Upper lobe of right lung (tissue), 1 donor: ENCODE measurements at regions not wholly inside any gene's neighbourhood (a gene's known extent, or its start where the extent isn't known, plus 50 kb on each side); places are given as distances from the start of the nearest gene placed in this dataset.

Experiments used
- ATAC-seq: fragments of 200-7000 bp; cut with Tn5 transposase; one replicate; pipeline ENCODE4 v1.9.1; 2020; ENCODE audit warnings: mild to moderate bottlenecking, moderate library complexity
- DNase-seq: peaks from one replicate; pipeline ENCODE4 v3.0.0-alpha.2; 2020
- H3K27ac ChIP-seq: fragments of 200-600 bp; one replicate; pipeline ENCODE4 v1.8.0; 2022
- H3K27me3 ChIP-seq: fragments of 200-600 bp; one replicate; pipeline ENCODE4 v1.8.0; 2022; ENCODE audit warnings: mild to moderate bottlenecking
- H3K36me3 ChIP-seq: fragments of 200-600 bp; one replicate; pipeline ENCODE4 v1.8.0; 2022
- H3K4me1 ChIP-seq: fragments of 200-600 bp; one replicate; pipeline ENCODE4 v1.8.0; 2022
- H3K4me3 ChIP-seq: fragments of 200-600 bp; one replicate; pipeline ENCODE4 v1.8.0; 2022; ENCODE audit warnings: mild to moderate bottlenecking
- H3K9me3 ChIP-seq: fragments of 200-600 bp; one replicate; pipeline ENCODE4 v1.8.0; 2022
- CTCF ChIP-seq: fragments of 200-600 bp; IDR thresholded peaks from one replicate; pipeline ENCODE4 v1.8.0; 2022; ENCODE audit warnings: antibody characterized with exemption
- intact Hi-C: fragments of 100-400 bp; cut with DNase I; formaldehyde crosslinking; loops from one replicate; pipeline ENCODE4 v1.11.0; 2022
- donor health status: DM: no; HTN: yes; CAD: no; lungs with severe emphysema.

- Histone ChIP-seq H3K27ac (no peak overlapping the region), H3K36me3 (no peaks in the 10 kb centered on the region), H3K4me1 (no peaks in the 10 kb centered on the region), H3K4me3 (no peak overlapping the region), H3K27me3 (no peaks in the 10 kb centered on the region), H3K9me3 (no peaks in the 10 kb centered on the region)
- no peak for TF ChIP-seq CTCF
- no peak for DNase-seq
- no peak for ATAC-seq
- intact Hi-C loops, result no loop called here
These were observed 928.9 kb downstream of the TBC1D22A start for GRCh38 chr22:47691152-47691895.

- no peaks in the 10 kb centered on the region for H3K9me3 ChIP-seq
- intact Hi-C loops, result no loop called here
- H3K4me1 ChIP-seq, result no peaks in the 10 kb centered on the region
- H3K27ac ChIP-seq, result no peak overlapping the region
- H3K27me3 ChIP-seq, result no peaks in the 10 kb centered on the region
- H3K36me3 ChIP-seq, result no peaks in the 10 kb centered on the region
- no peak for TF ChIP-seq CTCF
- no peak for DNase-seq
- ATAC-seq, result no peak
- H3K4me3 ChIP-seq, result no peak overlapping the region
These were observed 928.1 kb downstream of the TBC1D22A start for GRCh38 chr22:47690586-47690985.

GRCh38 chr22:47690166-47690565 lies 927.7 kb downstream of the TBC1D22A start:
- DNase-seq (no peak), ATAC-seq (no peak)
- H3K27me3 ChIP-seq, result no peaks in the 10 kb centered on the region
- no peak overlapping the region for H3K4me3 ChIP-seq
- TF ChIP-seq CTCF, result no peak
- no peaks in the 10 kb centered on the region for H3K9me3 ChIP-seq
- intact Hi-C loops, result no loop called here
- no peaks in the 10 kb centered on the region for H3K36me3 ChIP-seq
- no peaks in the 10 kb centered on the region for H3K4me1 ChIP-seq
- no peak overlapping the region for H3K27ac ChIP-seq

GRCh38 chr22:47687776-47688175 lies 925.3 kb downstream of the TBC1D22A start:
- no peak for TF ChIP-seq CTCF
- Histone ChIP-seq H3K9me3 (no peaks in the 10 kb centered on the region), H3K4me3 (no peak overlapping the region), H3K4me1 (no peaks in the 10 kb centered on the region), H3K36me3 (no peaks in the 10 kb centered on the region), H3K27me3 (no peaks in the 10 kb centered on the region), H3K27ac (no peak overlapping the region)
- DNase-seq, result no peak
- intact Hi-C loops, result no loop called here
- no peak for ATAC-seq

- TF ChIP-seq CTCF, result no peak
- Histone ChIP-seq H3K36me3 (no peaks in the 10 kb centered on the region), H3K4me3 (no peak overlapping the region), H3K4me1 (no peaks in the 10 kb centered on the region), H3K27ac (no peak overlapping the region), H3K9me3 (no peaks in the 10 kb centered on the region), H3K27me3 (no peaks in the 10 kb centered on the region)
- intact Hi-C loops, result no loop called here
- DNase-seq (no peak), ATAC-seq (no peak)
These were observed 924.9 kb downstream of the TBC1D22A start for GRCh38 chr22:47687346-47687655.
